ENCODE measurements at regions not wholly inside any gene's neighbourhood (a gene's known extent, or its start where the extent isn't known, plus 50 kb on each side); places are given as distances from the start of the nearest gene placed in this dataset.

GRCh38 chr15:88974392-88974791 is 61.2 kb upstream of the MFGE8 start:
- no peak for TF ChIP-seq SP1 (IDR thresholded peaks at IDR 0.05)
- TF ChIP-seq ARNT (IDR thresholded peaks at IDR 0.05), result no peak
- no peak for TF ChIP-seq ELF4 (IDR thresholded peaks at IDR 0.05)
- no peak for TF ChIP-seq FOXM1 (IDR thresholded peaks at IDR 0.05; ENCODE audit: borderline replicate concordance)
- no peak for TF ChIP-seq NFRKB (IDR thresholded peaks at IDR 0.05)
- no peak for TF ChIP-seq L3MBTL2 (conservative IDR thresholded peaks at IDR 0.05)
- no peak for TF ChIP-seq CTBP1 (IDR thresholded peaks at IDR 0.05; ENCODE audit: borderline replicate concordance)
- TF ChIP-seq BHLHE40 (IDR thresholded peaks at IDR 0.05; ENCODE audit: borderline replicate concordance), result no peak
- no peak for TF ChIP-seq ZNF384 (IDR thresholded peaks at IDR 0.05)
- no peak for TF ChIP-seq HDGF (IDR thresholded peaks at IDR 0.05; ENCODE audit: borderline replicate concordance)
- TF ChIP-seq SUZ12 (IDR thresholded peaks at IDR 0.05), result no peak
- TF ChIP-seq FOXA1 (IDR thresholded peaks at IDR 0.05), result no peak
- no peak for TF ChIP-seq LEF1 (IDR thresholded peaks at IDR 0.05; ENCODE audit: borderline replicate concordance)
